Breast epithelium (tissue), 3 donors: ENCODE measurements at regions not wholly inside any gene's neighbourhood (a gene's known extent, or its start where the extent isn't known, plus 50 kb on each side); places are given as distances from the start of the nearest gene placed in this dataset.

Experiments
- POLR2A ChIP-seq: fragments of 450-650 bp; IDR thresholded peaks from one replicate; pipeline ENCODE4 v1.6.1; 2016; ENCODE audit warnings: antibody characterized with exemption, mild to moderate bottlenecking, moderate library complexity
- POLR2AphosphoS5 ChIP-seq, 3 donors: sonication (generic); formaldehyde crosslinking; IDR thresholded peaks; one replicate each; pipeline ENCODE4 v1.6.1; 2017; ENCODE audit warnings: antibody characterized with exemption in 3 of 3
- TF ChIP-seq, protein P1 (sequence below), 3 donors: fragments of 450-650 bp; IDR thresholded peaks; one replicate each; pipeline ENCODE4 v1.5.1; 2016 to 2017; ENCODE audit warnings: antibody characterized with exemption in 3 of 3, mild to moderate bottlenecking in 3 of 3, moderate library complexity in 3 of 3

DNA sequence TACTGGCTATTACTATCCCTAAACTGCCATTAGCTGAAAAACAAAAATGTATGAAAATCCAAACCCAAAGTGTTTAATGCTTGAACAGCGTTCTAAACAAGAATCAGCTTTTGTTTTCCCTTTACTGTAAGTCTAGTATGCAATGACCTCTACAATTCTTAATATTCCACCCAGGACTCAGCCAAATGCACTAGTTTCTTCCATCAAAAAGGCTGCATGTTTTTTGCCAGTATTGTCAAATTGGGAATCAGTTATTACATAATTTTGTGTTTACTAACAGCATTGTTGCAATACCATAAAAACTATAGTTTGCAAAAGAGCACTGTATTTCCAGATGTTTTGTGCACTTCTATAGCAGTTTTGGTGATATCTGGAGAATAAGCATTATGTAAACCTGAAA is 634.5 kb downstream of the LTN1 start:
- TF ChIP-seq, protein P1, sequence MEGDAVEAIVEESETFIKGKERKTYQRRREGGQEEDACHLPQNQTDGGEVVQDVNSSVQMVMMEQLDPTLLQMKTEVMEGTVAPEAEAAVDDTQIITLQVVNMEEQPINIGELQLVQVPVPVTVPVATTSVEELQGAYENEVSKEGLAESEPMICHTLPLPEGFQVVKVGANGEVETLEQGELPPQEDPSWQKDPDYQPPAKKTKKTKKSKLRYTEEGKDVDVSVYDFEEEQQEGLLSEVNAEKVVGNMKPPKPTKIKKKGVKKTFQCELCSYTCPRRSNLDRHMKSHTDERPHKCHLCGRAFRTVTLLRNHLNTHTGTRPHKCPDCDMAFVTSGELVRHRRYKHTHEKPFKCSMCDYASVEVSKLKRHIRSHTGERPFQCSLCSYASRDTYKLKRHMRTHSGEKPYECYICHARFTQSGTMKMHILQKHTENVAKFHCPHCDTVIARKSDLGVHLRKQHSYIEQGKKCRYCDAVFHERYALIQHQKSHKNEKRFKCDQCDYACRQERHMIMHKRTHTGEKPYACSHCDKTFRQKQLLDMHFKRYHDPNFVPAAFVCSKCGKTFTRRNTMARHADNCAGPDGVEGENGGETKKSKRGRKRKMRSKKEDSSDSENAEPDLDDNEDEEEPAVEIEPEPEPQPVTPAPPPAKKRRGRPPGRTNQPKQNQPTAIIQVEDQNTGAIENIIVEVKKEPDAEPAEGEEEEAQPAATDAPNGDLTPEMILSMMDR (IDR thresholded peaks at IDR 0.05): no peak
- TF ChIP-seq POLR2A: no peak
- no peak for TF ChIP-seq POLR2AphosphoS5 (IDR thresholded peaks at IDR 0.05)
